CD4-positive, alpha-beta T cell treated with Interleukin-17A for 4 hours (primary cell): ENCODE measurements at regions not wholly inside any gene's neighbourhood (a gene's known extent, or its start where the extent isn't known, plus 50 kb on each side); places are given as distances from the start of the nearest gene placed in this dataset.
"Not testable (repeated sequence)": the region's sequence is repeated elsewhere in the genome, so short reads cannot be mapped to it uniquely, and the experiment has no call there.

Source experiments
- DNase-seq: peaks from one replicate; pipeline ENCODE4 v3.0.0-alpha.2; 2020; ENCODE audit warnings: mixed read lengths

DNA sequence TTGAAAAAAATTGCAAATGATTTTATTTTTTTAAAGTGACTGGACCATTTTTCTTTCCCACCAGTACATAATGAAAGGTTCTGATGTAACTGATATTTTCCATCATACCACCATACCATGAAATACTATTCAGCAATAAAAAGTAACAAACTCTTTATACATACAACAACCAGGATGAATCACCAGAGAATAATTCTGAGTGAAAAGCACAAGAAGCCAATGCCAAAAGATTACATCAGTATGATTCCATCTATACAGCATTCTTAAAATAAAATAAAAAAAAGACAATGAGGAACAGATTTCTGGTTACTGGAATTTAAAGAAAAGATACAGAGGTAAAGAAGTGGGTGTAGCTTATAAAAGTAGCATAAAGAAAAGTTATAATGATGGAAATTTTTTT is 423.7 kb upstream of the ST8SIA4 start:
- DNase-seq = no peak

DNA sequence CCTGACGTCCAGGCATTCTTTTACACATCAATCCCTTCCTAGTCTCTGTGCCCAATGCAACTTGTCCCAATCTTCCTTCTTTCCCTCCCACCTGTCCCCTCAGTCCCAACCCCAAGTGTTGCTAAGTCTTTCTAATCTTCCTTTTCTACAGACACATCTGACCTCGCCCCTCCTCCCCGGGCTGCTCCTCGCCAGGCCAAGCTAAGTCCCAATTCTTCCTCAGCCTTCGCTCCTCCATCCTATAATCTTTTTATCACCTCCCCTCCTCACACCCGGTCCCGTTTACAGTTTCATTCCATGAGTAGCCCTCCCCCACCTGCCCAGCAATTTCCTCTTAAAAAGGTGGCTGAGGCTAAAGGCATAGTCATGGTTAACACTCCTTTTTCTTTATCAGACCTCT is 413.3 kb upstream of the ST8SIA4 start:
- not testable (repeated sequence) for DNase-seq

DNA sequence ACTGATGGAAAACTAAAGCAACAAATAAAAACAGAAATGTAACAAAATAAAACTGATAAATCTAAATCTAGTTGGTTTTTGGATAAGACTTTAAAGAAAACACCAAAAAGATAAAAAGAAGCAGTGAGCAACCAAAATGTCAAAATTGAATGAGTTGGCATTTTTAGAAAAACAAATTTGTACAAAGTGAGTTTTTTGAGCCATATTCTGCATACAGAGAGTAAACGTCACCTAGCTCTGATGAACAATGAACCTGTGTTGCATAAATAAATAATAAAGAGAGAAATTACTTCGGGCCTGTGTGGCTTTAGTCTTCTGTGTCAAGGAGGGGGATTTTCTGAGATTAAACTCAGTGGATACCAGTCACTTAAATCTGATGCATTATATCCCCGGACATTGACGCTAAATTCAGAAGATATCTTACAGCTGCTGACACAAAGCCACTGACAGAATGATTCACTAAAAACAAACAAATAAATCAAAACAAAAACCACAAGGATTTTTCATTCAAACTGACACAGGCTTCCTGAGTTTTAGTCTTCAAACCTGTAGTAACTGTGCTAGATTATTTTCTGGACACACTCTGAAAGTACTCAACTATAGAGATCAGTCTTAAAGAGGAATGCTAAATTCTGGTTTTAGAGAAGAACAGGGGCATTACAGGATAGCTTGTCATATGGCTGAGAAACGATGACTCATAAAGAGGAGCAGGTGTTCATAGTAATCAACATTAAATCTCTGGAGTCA is 403.5 kb upstream of the ST8SIA4 start:
- no peak for DNase-seq

DNA sequence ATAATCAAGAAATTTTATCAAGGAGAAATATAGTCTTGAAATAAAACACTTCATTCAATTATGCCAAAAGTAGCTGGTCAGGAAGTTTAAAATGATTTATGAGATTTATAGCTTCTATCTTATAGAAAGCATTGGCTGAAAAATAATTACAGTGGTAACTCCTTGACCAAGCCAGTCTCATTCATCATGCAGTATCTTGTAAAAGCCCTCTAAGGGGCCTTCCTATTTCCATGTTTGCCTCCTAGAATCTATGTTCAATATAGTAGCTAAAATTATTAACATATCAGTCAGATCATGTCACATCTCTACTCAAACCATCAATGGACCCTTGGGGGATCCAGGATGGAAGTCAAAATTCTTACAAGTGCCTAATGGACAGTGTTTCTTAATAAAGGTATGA is 393.4 kb upstream of the ST8SIA4 start:
- DNase-seq = no peak

DNA sequence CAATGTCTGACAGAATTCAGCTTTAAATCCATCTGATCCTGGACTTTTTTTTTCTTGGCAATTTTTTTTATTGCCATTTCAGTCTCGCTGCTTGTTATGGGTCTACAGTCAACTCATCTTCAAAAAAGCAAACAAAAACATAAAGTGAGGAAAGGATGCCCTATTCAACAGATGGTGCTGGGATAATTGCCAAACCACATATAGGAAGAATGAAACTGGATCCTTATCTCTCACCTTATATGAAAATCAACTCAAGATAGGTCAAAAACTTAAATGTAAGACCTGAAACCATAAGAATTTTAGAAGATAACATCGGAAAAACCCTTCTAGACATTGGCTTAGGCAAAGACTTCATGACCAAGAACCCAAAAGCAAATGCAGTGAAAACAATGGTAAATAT is 389.1 kb upstream of the ST8SIA4 start:
- no peak for DNase-seq

DNA sequence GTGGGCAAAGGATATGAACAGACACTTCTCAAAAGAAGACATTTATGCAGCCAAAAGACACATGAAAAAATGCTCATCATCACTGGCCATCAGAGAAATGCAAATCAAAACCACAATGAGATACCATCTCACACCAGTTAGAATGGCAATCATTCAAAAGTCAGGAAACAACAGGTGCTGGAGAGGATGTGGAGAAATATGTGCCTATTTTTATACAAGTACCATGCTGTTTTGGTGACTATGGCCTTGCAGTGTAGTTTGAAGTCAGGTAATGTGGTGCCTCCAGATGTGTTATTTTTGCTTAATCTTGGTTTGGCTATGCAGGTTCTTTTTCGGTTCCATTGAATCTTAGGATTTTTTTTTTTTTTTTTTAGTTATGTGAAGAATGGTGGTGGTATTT is 387.7 kb upstream of the ST8SIA4 start:
- DNase-seq = not testable (repeated sequence)

DNA sequence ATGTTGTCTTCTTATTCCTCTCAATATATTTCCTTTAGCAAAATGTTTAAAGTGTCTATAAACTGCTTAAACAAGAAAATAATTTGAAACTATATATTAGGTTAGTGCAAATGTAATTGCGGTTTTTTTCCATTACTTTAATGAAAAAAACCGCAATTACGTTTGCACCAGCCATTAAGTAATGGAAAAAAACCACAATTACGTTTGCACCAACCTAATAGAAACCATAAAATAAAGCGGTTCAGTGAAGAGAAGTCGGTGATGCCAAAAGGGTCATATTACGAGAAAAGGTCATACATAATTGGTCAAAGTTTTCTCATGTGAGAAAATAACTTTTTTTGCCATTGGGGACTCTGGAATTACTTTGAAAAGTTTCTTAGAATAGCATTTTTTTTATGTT is 385.6 kb upstream of the ST8SIA4 start:
- DNase-seq = no peak

DNA sequence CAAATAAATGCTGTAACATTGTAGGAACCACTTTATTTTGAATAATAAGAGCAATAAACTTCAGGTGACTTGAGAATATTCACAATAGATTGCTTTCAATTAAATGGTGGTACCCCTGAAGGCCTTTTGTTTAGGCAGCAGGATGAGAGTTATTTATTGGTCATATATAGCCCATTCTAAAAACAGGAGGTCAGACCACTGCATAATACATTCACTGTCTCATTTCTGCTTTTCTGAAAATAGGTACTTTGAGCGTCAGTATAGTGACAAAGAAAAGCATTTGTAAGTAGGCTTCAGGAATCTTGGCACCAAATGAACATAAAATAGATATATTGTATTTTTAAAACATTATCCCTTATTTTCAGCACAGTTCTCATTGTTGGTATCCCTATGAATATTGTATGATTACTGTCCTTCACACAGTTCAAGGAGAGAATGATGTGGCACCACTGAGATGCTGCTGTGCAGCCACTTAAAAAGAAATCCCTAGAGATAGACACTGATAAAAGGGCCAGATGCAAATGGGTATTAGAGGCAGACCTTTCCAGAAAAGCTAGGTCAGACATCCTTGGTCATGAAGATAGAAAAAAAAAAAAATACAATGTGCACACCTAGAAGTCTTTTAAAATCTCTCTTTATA is 381.8 kb upstream of the ST8SIA4 start:
- DNase-seq = no peak

DNA sequence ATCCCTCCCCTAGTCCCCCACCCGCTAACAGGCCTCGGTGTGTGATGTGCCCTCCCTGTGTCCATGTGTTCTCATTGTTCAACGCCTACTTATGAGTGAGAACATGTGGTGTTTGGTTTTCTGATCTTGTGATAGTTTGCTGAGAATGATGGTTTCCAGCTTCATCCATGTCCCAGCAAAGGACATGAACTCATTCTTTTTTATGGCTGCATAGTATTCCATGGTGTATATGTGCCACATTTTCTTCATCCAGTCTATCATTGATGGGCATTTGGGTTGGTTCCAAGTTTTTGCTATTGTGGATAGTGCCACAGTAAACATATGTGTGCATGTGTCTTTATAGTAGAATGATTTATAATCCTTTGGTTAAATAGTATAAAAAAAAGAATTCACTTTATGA is 380.9 kb upstream of the ST8SIA4 start:
- DNase-seq = not testable (repeated sequence)

DNA sequence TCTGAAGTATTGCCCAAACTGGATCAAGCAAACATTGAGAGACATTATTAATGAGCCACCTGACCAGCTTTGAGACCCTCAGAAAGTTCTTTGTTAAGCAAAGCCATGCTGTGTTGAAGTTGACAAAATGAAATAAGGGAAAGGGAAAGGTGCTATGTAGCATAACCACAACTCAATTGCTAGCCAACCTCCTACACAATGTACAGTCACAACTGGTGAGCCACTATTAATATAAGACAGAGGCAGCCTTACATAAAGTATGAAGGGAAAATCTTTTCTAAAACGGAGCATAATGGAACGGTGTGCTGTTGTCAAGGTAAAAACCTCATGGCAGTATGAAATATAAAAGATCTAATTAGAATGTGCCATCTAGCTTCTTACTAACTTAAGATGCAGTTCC is 375.8 kb upstream of the ST8SIA4 start:
- DNase-seq = no peak

DNA sequence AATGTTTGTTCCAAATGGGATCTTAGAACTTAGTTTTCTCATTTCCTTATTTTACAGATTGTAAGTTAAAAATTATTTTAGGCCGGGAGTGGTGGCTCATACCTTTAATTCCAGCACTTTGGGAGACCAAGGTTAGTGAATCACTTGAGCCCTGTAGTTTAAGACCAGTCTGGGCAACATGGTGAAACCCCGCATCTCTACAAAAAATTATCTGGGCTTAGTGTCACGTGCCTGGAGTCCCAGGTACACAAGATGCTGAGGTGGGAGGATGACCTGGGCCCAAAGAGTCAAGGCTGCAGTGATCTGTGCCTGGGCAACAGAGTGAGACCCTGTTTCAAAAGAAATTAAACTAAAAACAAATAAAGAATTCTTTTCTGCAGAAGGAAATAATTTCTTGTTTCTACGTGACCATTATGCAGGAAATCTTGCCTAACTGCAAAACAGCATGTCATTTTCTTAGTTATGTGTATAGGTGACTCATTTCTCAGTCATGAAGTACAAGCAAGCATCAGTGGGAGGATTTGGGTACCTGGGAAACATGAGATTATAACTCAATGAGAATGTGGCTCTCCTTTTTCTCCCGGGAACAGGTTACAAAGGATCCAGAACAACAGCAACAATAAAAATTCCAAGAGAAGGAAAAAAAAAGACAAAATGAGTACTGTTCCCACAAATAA is 375.1 kb upstream of the ST8SIA4 start:
- DNase-seq = no peak

DNA sequence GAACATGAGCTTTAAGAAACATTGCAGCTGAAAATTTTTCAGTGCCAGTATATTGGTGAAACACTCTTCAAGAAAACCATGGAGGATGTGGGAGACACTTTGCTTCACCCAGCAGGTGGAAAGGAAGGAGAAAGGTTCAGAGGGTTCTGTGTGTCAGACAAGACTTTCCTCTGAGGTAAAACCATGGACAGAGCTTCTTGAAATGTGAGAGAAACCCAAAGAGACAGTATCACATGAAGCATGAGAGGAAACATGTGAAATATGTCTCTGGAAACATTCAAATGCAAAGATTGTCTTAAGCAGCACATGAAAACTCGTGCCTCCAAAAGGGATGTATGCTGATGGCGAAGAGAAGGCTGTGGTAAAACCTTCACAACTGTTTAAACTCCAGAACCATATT is 368.9 kb upstream of the ST8SIA4 start:
- DNase-seq = no peak

DNA sequence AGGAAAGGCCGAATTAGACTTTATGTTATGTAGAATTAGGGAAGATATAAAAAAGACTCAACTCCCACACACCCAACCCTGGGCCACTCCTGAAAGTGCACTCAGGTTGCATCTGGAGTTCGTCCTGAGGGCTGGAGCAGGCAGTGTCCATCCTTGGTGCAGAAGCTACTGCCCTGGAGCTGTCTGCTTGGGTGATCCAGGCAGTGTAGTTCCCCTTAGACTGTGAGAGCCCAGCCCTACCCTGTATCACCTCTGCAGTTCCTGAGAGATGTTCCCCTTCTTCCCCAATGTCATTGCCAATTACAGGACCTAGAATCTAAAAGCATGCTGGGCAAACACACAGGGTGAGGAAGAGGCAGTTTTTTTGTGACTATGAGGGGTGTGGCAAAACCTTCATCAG is 368.3 kb upstream of the ST8SIA4 start:
- no peak for DNase-seq

DNA sequence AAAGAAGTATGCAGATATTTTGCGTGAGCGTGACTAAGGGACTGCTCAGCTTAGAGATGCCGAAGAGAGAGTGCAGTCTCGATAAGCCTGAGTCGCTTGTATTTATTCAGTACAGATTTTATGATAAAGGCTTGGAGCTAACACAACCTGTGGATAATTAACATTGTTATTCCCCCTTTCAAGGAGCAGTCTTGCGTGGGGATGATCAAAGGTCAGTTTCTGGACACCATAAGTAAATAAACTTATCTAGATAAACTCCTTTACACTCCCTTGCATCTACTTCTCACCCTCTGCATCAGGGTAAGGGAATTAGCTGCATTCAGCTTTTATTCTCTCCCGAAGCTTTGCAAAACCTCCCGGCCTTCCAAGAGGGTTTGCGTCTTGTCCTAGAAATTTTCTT is 357.8 kb upstream of the ST8SIA4 start:
- DNase-seq = no peak

DNA sequence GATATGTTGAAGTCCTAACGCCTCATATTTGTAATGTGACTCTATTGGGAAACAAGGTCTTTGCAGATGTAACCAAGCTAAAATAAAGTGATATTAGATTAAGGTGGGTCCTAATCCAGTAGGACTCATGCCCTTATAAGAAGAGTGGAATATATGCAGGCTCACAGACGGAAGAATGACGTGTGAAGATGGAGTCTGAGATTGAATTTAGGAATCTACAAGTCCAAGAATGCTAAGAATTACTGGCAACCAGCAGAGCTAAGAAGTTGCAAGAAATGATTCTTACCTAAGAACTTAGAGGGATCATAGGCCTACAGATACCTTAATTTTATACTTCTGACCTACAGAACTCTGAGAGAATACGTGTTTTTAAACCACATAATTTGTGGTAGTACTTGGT is 350.0 kb upstream of the ST8SIA4 start:
- no peak for DNase-seq

DNA sequence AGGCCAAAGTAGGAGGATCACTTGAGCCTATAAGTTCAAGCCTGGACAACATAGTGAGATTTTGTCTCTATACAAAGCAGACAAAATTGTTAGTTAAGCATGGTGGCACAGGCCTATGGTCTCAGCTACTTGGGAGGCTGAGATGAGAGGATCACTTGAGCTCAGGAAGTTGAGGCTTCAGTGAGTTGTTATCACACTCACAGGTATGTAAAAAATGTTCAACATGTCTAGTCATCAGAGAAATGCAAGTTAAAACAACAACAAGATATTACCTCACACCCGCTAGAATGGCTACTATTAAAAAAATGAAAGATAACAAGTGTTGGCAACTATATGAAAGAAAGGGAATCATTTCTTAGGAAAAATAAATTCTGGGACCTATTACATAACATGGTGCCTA is 341.5 kb upstream of the ST8SIA4 start:
- DNase-seq = no peak

DNA sequence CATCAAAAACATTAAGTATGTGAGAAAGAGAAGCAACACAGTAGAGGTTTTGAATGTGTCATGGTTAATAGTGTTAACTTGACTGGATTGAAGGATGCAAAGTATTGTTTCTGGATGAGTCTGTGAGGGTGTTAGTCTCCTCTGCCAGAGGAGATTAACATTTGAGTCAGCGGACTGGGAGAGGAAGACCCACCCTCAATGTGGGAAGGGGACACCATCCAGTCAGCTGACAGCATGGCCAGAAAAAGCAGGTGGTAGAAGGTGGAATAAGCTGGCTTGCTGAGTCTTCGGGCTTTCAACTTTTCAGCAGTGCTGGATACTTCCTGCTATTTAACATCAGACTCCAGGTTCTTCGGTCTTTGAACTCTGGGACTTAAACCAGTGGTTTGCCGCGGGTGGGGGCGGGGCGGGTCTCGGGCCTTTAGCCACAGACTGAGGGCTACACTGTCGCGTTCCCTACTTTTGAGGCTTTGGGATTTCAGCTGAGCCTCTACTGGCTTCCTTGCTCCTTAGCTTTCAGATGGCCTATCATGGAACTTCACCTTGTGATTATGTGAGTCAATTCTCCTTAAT is 309.9 kb upstream of the ST8SIA4 start:
- no peak for DNase-seq

DNA sequence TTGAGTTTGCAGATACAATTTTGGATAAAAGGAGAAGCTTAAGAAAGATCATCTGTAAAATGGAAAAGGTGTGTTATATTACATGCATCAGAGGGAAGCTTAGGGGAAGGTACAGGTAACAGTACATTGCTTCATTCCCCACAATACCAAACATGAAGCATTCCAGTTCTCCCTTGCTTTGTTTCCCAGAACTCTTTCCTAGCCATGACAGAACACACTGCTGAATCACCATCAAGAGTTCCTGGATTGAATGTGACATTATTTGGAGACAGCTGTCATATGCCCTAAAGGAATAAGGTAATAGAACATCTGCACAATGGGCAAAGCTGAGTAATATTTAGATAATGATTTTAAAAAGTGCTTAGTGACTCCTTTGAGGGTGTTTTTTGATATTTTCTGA is 303.5 kb upstream of the ST8SIA4 start:
- DNase-seq = no peak

DNA sequence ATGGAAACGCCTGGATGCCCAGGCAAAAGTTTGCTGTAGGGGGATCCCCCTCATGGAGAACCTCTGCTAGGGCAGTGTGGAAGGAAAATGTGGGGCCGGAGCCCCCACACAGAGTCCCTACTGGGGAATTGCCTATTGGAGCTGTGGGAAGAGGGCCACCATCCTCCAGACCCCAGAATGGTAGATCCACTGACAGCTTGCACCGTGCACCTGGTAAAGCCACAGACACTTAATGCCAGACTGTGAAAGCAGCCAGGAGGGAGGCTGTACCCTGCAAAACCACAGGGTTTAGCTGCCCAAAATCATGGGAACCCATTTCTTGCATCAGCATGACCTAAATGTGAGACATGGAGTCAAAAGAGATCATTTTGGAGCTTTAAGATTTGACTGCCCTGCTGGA is 302.0 kb upstream of the ST8SIA4 start:
- not testable (repeated sequence) for DNase-seq

DNA sequence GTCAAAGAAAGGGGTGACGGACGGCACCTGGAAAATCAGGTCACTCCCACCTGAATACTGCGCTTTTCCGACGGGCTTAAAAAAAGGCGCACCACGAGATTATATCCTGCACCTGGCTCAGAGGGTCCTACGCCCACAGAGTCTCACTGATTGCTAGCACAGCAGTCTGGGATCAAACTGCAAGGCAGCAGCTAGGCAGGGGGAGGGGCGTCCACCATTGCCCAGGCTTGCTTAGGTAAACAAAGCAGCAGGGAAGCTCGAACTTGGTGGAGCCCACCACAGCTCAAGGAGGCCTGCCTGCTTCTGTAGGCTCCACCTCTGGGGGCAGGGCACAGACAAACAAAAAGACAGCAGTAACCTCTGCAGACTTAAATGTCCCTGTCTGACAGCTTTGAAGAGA is 277.3 kb upstream of the ST8SIA4 start:
- not testable (repeated sequence) for DNase-seq

DNA sequence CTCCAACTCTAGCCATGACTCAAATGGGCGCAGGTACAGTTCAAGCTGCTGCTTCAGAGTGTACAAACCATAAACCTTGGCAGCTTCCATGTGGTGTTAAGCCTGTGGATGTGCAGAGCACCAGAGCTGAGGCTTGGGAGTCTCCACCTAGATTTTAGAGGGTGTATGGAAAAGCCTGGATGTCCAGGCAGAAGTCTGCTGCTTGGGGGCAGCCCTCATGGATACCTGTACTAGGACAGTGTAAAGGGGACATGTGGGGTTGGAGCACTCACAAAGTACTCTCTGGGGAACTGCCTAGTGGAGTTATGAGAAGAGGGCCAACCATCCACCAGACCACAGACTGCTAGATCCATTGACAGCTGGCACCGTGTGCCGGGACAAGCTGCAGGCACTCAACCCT is 273.5 kb upstream of the ST8SIA4 start:
- DNase-seq = no peak

DNA sequence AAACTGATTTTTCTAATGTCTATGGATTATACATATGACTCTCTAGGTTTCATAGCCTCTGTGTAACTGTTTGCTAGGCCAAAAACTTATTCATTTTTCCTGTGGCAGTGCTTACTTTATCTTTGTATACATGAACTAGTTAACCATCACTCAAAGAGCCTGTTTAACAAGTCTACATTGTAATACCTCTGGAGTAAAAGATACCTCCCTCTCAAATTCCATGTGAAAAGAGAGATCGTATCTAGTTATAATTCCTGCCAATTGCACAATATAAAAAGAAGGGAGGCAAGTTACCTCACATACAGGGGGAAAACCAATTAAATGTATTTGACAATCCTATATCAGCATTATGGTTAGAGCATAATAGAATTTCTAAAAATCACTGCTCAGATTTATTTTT is 271.9 kb upstream of the ST8SIA4 start:
- no peak for DNase-seq

DNA sequence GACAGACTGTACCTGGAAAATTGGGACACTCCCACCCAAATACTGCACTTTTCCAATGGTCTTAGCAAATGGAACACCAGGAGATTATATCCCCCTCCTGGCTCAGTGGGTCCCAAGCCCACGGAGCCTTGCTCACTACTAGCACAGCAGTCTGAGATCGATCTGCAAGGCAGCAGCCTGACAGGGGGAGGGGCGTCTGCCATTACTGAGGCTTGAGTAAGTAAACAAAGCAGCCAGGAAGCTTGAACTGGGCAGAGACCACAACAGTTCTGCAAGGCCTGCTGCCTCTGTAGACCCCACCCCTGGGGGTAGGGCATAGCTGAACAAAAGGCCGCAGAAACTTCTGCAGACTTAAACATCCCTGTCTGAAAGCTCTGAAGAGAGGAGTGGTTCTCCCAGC is 260.0 kb upstream of the ST8SIA4 start:
- no peak for DNase-seq

DNA sequence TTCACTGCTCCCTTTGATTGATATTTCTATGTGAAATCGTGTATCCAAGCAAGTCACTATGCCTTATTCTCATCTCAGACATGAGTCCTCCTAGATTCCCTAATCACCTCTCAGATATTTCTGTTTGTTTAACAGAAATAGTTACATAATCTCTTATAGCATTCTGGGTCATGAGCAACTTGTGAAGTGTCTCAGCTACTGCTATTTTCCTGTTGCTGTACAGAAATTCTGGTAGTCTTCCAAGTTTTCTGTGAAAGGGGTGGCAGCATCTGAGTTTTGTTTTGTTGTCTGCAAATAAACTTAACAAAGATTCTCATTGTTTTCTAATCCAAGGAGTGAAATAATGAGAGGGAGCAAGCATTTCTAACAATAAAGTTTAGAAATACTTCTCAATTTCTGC is 256.9 kb upstream of the ST8SIA4 start:
- DNase-seq = no peak
